H1 (cell line): ENCODE measurements at regions not wholly inside any gene's neighbourhood (a gene's known extent, or its start where the extent isn't known, plus 50 kb on each side); places are given as distances from the start of the nearest gene placed in this dataset.
A peak's percentile ranks its signal among the peaks of the same experiment; 100 is the strongest.

ENCODE experiments used
- CTCF ChIA-PET: fragments of 300-600 bp; sonication (Branson Sonifier 250); formaldehyde crosslinking; loops from one replicate; lab custom pipeline; 2021; ENCODE audit not compliant: partially characterized antibody; lab: Charles Lee
- POLR2A ChIA-PET: fragments of 300-600 bp; sonication (Branson Sonifier 250); formaldehyde crosslinking; loops from one replicate; lab custom pipeline; 2021; ENCODE audit warnings: inconsistent platforms; ENCODE audit not compliant: partially characterized antibody; lab: Charles Lee
- DNase-seq, 2 experiments: peaks; one replicate each; pipeline versions ENCODE4 v3.0.0 to v3.0.0-alpha.2; 2010 to 2022; ENCODE audit warnings: low spot score in 2 of 2, low read depth in 1 of 2, mixed read lengths in 1 of 2
- FAIRE-seq: peaks from 2 replicates; lab custom pipeline; 2011; peaks lifted over from hg19 to GRCh38; lab: Jason Lieb, UNC
- H2AFZ ChIP-seq: 2 replicates; pipeline ENCODE4 v1.8.1; 2012; ENCODE audit warnings: low read length, inconsistent platforms
- H2AK5ac ChIP-seq: 2 replicates; pipeline ENCODE4 v1.6.1; 2013; ENCODE audit warnings: low read depth, low read length
- H2BK120ac ChIP-seq: replicated peaks from 2 replicates; pipeline ENCODE3; 2013; ENCODE audit warnings: low read depth, low read length, inconsistent platforms
- H2BK12ac ChIP-seq: 2 replicates; pipeline ENCODE4 v1.6.1; 2013; ENCODE audit warnings: low read depth, low read length
- H2BK15ac ChIP-seq: 2 replicates; pipeline ENCODE4 v1.6.1; 2013; ENCODE audit warnings: low read length
- H2BK20ac ChIP-seq: 2 replicates; pipeline ENCODE4 v1.6.1; 2013; ENCODE audit warnings: low read length
- H2BK5ac ChIP-seq: 2 replicates; pipeline ENCODE4 v1.6.1; 2013; ENCODE audit warnings: low read depth, low read length
- H3K14ac ChIP-seq: 2 replicates; pipeline ENCODE4 v1.6.1; 2013; ENCODE audit warnings: inconsistent platforms; ENCODE audit not compliant: insufficient read length
- H3K18ac ChIP-seq: 2 replicates; pipeline ENCODE4 v1.6.1; 2013; ENCODE audit warnings: low read length; ENCODE audit errors: extremely low read depth
- H3K23ac ChIP-seq: 2 replicates; pipeline ENCODE4 v1.6.1; 2013; ENCODE audit warnings: inconsistent platforms; ENCODE audit not compliant: insufficient read length
- H3K23me2 ChIP-seq: 2 replicates; pipeline ENCODE4 v1.6.1; 2013; ENCODE audit warnings: low read depth, low read length
- H3K27ac ChIP-seq: 2 replicates; pipeline ENCODE4 v1.6.1; 2011; ENCODE audit warnings: low read depth, low read length, inconsistent platforms
- H3K27me3 ChIP-seq, 4 experiments: replicated peaks in 1 of 4; 1 replicate in 1 of 4; 2 replicates in 3 of 4; pipeline versions ENCODE4 v1.6.1 to v1.8.1; 2011 to 2013; ENCODE audit warnings: low read length in 3 of 4, mild to moderate bottlenecking in 3 of 4, inconsistent platforms in 2 of 4, mixed read lengths in 2 of 4, moderate library complexity in 1 of 4; ENCODE audit not compliant: control insufficient read depth in 3 of 4, insufficient read depth in 3 of 4; ENCODE audit errors: extremely low read depth in 1 of 4
- H3K36me3 ChIP-seq, 4 experiments: 2 replicates each; pipeline versions ENCODE4 v1.6.1 to v1.8.1; 2011 to 2013; ENCODE audit warnings: mild to moderate bottlenecking in 4 of 4, low read length in 3 of 4, moderate library complexity in 2 of 4, control low read depth in 1 of 4, inconsistent platforms in 1 of 4; ENCODE audit not compliant: insufficient read depth in 4 of 4, control insufficient read depth in 2 of 4
- H3K4ac ChIP-seq: replicated peaks from 2 replicates; pipeline ENCODE3; 2013; ENCODE audit warnings: low read length, low read depth, mixed read lengths, inconsistent platforms; ENCODE audit not compliant: insufficient read length
- H3K4me1 ChIP-seq, 4 experiments: replicated peaks in 1 of 4; 1 replicate in 1 of 4; 2 replicates in 3 of 4; pipeline versions ENCODE4 v1.6.1 to v1.8.1; 2011 to 2013; ENCODE audit warnings: low read length in 3 of 4, inconsistent platforms in 2 of 4, mixed read lengths in 1 of 4; ENCODE audit not compliant: insufficient read depth in 4 of 4, control insufficient read depth in 3 of 4
- H3K4me2 ChIP-seq, 2 experiments: 2 replicates each; pipeline versions ENCODE4 v1.6.1 to v1.8.1; 2011 to 2013; ENCODE audit warnings: low read depth in 2 of 2, low read length in 2 of 2, control low read depth in 1 of 2, inconsistent platforms in 1 of 2, mild to moderate bottlenecking in 1 of 2; ENCODE audit not compliant: insufficient read depth in 1 of 2
- H3K4me3 ChIP-seq, 4 experiments: fragments of 200-600, 300-600 bp in 1 of 4; sonication (generic), shearing (Covaris generic), sonication (Bioruptor Twin) in 1 of 4; 2 replicates each; pipeline versions ENCODE4 v1.5.1 to v1.8.1; 2011 to 2016; ENCODE audit warnings: low read length in 4 of 4, low read depth in 3 of 4, control low read depth in 2 of 4, inconsistent platforms in 2 of 4, mild to moderate bottlenecking in 2 of 4, mixed read lengths in 1 of 4, moderate library complexity in 1 of 4; ENCODE audit not compliant: insufficient read depth in 2 of 4; ENCODE audit errors: extremely low read depth in 1 of 4
- H3K56ac ChIP-seq: replicated peaks from 2 replicates; pipeline ENCODE3; 2013; ENCODE audit warnings: low read depth, mild to moderate bottlenecking, mixed read lengths, low read length, inconsistent platforms; ENCODE audit not compliant: insufficient read length
- H3K79me1 ChIP-seq: 2 replicates; pipeline ENCODE4 v1.6.1; 2013; ENCODE audit warnings: low read depth, low read length, control low read depth
- H3K79me2 ChIP-seq, 2 experiments: 2 replicates each; pipeline versions ENCODE4 v1.6.1 to v1.8.1; 2012 to 2013; ENCODE audit warnings: low read length in 2 of 2, mild to moderate bottlenecking in 2 of 2, inconsistent platforms in 1 of 2; ENCODE audit not compliant: insufficient read depth in 2 of 2, control insufficient read depth in 1 of 2
- H3K9ac ChIP-seq, 4 experiments: replicated peaks in 1 of 4; 1 replicate in 1 of 4; 2 replicates in 3 of 4; pipeline versions ENCODE4 v1.6.1 to v1.8.1; 2011 to 2013; ENCODE audit warnings: low read depth in 3 of 4, low read length in 3 of 4, control low read depth in 2 of 4, mild to moderate bottlenecking in 2 of 4, moderate library complexity in 2 of 4, inconsistent platforms in 1 of 4; ENCODE audit errors: extremely low read depth in 1 of 4
- H3K9me3 ChIP-seq, 2 experiments: 2 replicates each; pipeline versions ENCODE4 v1.6.1 to v1.8.1; 2012 to 2013; ENCODE audit warnings: mild to moderate bottlenecking in 2 of 2, moderate library complexity in 2 of 2, control low read depth in 1 of 2, inconsistent platforms in 1 of 2, low read depth in 1 of 2, low read length in 1 of 2, mixed read lengths in 1 of 2; ENCODE audit not compliant: insufficient read depth in 2 of 2
- H4K20me1 ChIP-seq, 2 experiments: replicated peaks in 1 of 2; 2 replicates each; pipeline versions ENCODE3 to v1.8.1; 2011 to 2013; ENCODE audit warnings: inconsistent platforms in 2 of 2, low read length in 2 of 2, mild to moderate bottlenecking in 1 of 2; ENCODE audit not compliant: insufficient read depth in 2 of 2, control insufficient read depth in 1 of 2
- H4K5ac ChIP-seq: 2 replicates; pipeline ENCODE4 v1.6.1; 2013; ENCODE audit warnings: low read length, low read depth, mixed read lengths, inconsistent platforms; ENCODE audit not compliant: insufficient read length
- H4K8ac ChIP-seq: 2 replicates; pipeline ENCODE4 v1.8.0; 2013; ENCODE audit warnings: mild to moderate bottlenecking, moderate library complexity, low read length, inconsistent platforms; ENCODE audit not compliant: insufficient read depth; ENCODE audit errors: extremely low read depth
- H4K91ac ChIP-seq: replicated peaks from 2 replicates; pipeline ENCODE3; 2013; ENCODE audit warnings: low read length, mixed read lengths, inconsistent platforms; ENCODE audit not compliant: insufficient read length
- BRCA1 ChIP-seq: IDR thresholded peaks from 2 replicates; pipeline ENCODE4 v1.6.1; 2012; ENCODE audit warnings: low read depth, low read length, improper control_type of control experiment
- CEBPB ChIP-seq: IDR thresholded peaks from 2 replicates; pipeline ENCODE4 v1.6.1; 2012; ENCODE audit warnings: low read depth, low read length
- CHD1 ChIP-seq: IDR thresholded peaks from 2 replicates; pipeline ENCODE4 v1.6.1; 2012; ENCODE audit warnings: low read depth, low read length, improper control_type of control experiment
- CREB1 ChIP-seq: IDR thresholded peaks from 2 replicates; pipeline ENCODE4 v1.6.1; 2012; ENCODE audit warnings: inconsistent platforms
- FOSL1 ChIP-seq: IDR thresholded peaks from 2 replicates; pipeline ENCODE4 v1.6.1; 2011; ENCODE audit warnings: mild to moderate bottlenecking, low read depth, low read length, moderate library complexity; ENCODE audit not compliant: insufficient read depth
- NRF1 ChIP-seq: IDR thresholded peaks from 2 replicates; pipeline ENCODE4 v1.6.1; 2011; ENCODE audit warnings: mild to moderate bottlenecking, low read depth, low read length, improper control_type of control experiment
- POLR2AphosphoS5 ChIP-seq: IDR thresholded peaks from 2 replicates; pipeline ENCODE4 v1.6.1; 2011; ENCODE audit warnings: low read depth, low read length
- POU5F1 ChIP-seq: IDR thresholded peaks from 2 replicates; pipeline ENCODE4 v1.6.1; 2011; ENCODE audit warnings: low read depth, mild to moderate bottlenecking, low read length, moderate library complexity
- SAP30 ChIP-seq: fragments of 300-600 bp; sonication (generic); IDR thresholded peaks from 2 replicates; pipeline ENCODE4 v1.7.1; 2012; ENCODE audit warnings: low read length, moderate library complexity, mild to moderate bottlenecking, inconsistent platforms; ENCODE audit not compliant: insufficient read depth, insufficient replicate concordance
- SIN3A ChIP-seq, 2 experiments: IDR thresholded peaks in 1 of 2; conservative IDR thresholded peaks in 1 of 2; 2 replicates each; pipeline ENCODE4 v1.6.1; 2011 to 2012; ENCODE audit warnings: low read length in 2 of 2, improper control_type of control experiment in 1 of 2, low read depth in 1 of 2, mild to moderate bottlenecking in 1 of 2
- SP2 ChIP-seq: IDR thresholded peaks from 2 replicates; pipeline ENCODE4 v1.6.1; 2012; ENCODE audit warnings: mild to moderate bottlenecking, low read length, inconsistent platforms
- SP4 ChIP-seq: IDR thresholded peaks from 2 replicates; pipeline ENCODE4 v1.6.1; 2012; ENCODE audit warnings: low read length, inconsistent platforms
- TAF7 ChIP-seq: optimal IDR thresholded peaks from 2 replicates; pipeline ENCODE3; 2011; ENCODE audit warnings: low read depth, mild to moderate bottlenecking, inconsistent platforms, low read length, moderate library complexity, borderline replicate concordance
- WGBS, 2 experiments: shearing (Covaris generic) in 1 of 2; methylation state at CpG; one replicate each; pipeline versions ENCODE4 v1.1.6 to v1.1.7; 2013 to 2015; ENCODE audit warnings: low lambda C conversion rate in 2 of 2, mixed read lengths in 2 of 2, inconsistent platforms in 1 of 2, low coverage in 1 of 2, missing lambda C conversion rate in 1 of 2; ENCODE audit not compliant: insufficient replicate concordance in 2 of 2, insufficient coverage in 1 of 2, insufficient read length in 1 of 2; ENCODE audit errors: extremely low coverage in 1 of 2, missing lambda C conversion rate in 1 of 2; 5-methylcytosine and 5-hydroxymethylcytosine counted together

GRCh38 chr14:104388541-104389325 is 190.8 kb upstream of the C14orf180 start:
- Histone ChIP-seq H3K36me3 (no peaks in the 10 kb centered on the region), H3K9ac (no peak overlapping the region), H2AK5ac (peak overlapping the region; percentile 28; the same call in 1 of the 2 replicates), H3K79me2 (no peaks in the 10 kb centered on the region), H4K5ac (no peak overlapping the region), H2BK12ac (no peak overlapping the region), H3K56ac (no peak overlapping the region), H4K91ac (no peak overlapping the region), H3K27ac (no peak overlapping the region), H3K18ac (no peak overlapping the region), H3K23ac (no peak overlapping the region), H3K4ac (no peak overlapping the region), H3K14ac (no peak overlapping the region), H3K4me3 (no peak overlapping the region), H2BK120ac (no peak overlapping the region), H3K9me3 (no peaks in the 10 kb centered on the region), H3K4me2 (no peak overlapping the region), H3K23me2 (no peaks in the 10 kb centered on the region), H2BK15ac (no peak overlapping the region), H3K79me1 (no peaks in the 10 kb centered on the region; the same call in 1 of the 2 replicates), H2BK20ac (no peak overlapping the region), H2AFZ (no peak overlapping the region), H2BK5ac (no peak overlapping the region), H4K20me1 (no peaks in the 10 kb centered on the region), H4K8ac (peak overlapping the region; percentile 14; the same call in 1 of the 2 replicates), H3K27me3 (no peaks in the 10 kb centered on the region), H3K4me1 (peaks cover 0 to 5% (median 0%) of the 10 kb centered on the region in 4 experiments; a peak in 2 of 7 replicates)
- WGBS, 2 experiments: 87% methylated on average over 28 of the region's 28 CpGs; no CpG with 5 or more reads in 1 of the 2 experiments
- CTCF ChIA-PET: interaction anchor here (0.6 to 1.3 kb wide), 3 partner anchors 51 to 175 kb away, joined by 3 read pairs; no protein-coding TSS in a partner anchor
- POLR2A ChIA-PET: no interaction called here
- FAIRE-seq (no peak), DNase-seq (no peak)
- no peak for TF ChIP-seq CREB1
- no peak for TF ChIP-seq POU5F1
- no peak for TF ChIP-seq POLR2AphosphoS5
- TF ChIP-seq BRCA1: no peak
- no peak for TF ChIP-seq SAP30
- TF ChIP-seq TAF7: no peak
- no peak for TF ChIP-seq CHD1
- TF ChIP-seq SP4: no peak
- TF ChIP-seq SP2: no peak
- TF ChIP-seq NRF1: no peak
- no peak for TF ChIP-seq SIN3A (conservative IDR thresholded peaks at IDR 0.05 in 1 of 2, IDR thresholded peaks at IDR 0.05 in 1 of 2; ENCODE audit: low read depth in 1 of 2, low read length in 2 of 2)
- no peak for TF ChIP-seq CEBPB
- no peak for TF ChIP-seq FOSL1
